ENCODE measurements at regions not wholly inside any gene's neighbourhood (a gene's known extent, or its start where the extent isn't known, plus 50 kb on each side); places are given as distances from the start of the nearest gene placed in this dataset.

DNA sequence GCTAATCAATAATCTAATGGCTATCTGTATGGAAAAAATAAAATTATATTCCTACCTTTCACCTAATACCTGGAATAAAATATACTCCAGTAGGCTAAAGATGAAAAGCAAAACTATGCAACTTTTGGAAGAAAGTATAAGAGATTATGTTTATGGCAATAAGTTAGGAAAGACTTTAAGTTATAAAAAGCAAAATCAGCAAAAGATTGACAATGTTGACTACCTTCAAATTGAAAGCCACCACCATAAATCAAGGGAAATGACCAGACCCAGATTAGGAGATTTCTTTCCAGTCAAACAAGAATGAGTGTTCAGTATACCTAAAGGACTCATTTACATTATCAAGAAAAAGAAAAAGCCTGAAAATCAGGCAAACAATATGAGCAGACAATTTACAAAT lies 159.1 kb upstream of the ZBED5 start:
- Histone ChIP-seq H3K9ac (ENCODE audit: low read length) (no peak overlapping the region), H3K79me2 (ENCODE audit: insufficient read depth, low read length) (no peaks in the 10 kb centered on the region), H2AFZ (ENCODE audit: low read depth, low read length, poor library complexity, severe bottlenecking) (no peak overlapping the region), H3K36me3 (ENCODE audit: control insufficient read depth in 1 of 2, insufficient read depth in 2 of 2, low read length in 2 of 2) (no peaks in the 10 kb centered on the region), H3K9me2 (ENCODE audit: insufficient read depth) (no peaks in the 10 kb centered on the region), H3K9me3 (ENCODE audit: control insufficient read depth in 1 of 2, insufficient read depth in 1 of 2, low read depth in 1 of 2, low read length in 2 of 2) (no peaks in the 10 kb centered on the region), H3K4me2 (ENCODE audit: low read length) (no peak overlapping the region), H3K4me1 (ENCODE audit: control insufficient read depth in 1 of 2, insufficient read depth in 2 of 2, low read length in 2 of 2) (no peaks in the 10 kb centered on the region), H3K4me3 (replicated peaks in 1 of 2; ENCODE audit: low read depth in 1 of 2, low read length in 2 of 2) (no peak overlapping the region), H4K20me1 (ENCODE audit: insufficient read depth) (no peaks in the 10 kb centered on the region), H3K27ac (ENCODE audit: low read depth, low read length) (no peak overlapping the region), H3K27me3 (ENCODE audit: insufficient read depth, low read length) (no peaks in the 10 kb centered on the region)
- no peak for ATAC-seq
- ChIA-PET RAD21 (ENCODE audit: low non-redundant PET in 1 of 2, low total read pairs in 2 of 2, uncharacterized antibody in 2 of 2, unreplicated experiment in 2 of 2) (no interaction called here), POLR2A (no interaction called here), CTCF (no interaction called here)
- no TSS peak for BruUV-seq (replicated peaks)
- DNase-seq (ENCODE audit: low read depth, low spot score): no peak
- TF ChIP-seq SIN3A (IDR thresholded peaks at IDR 0.05; ENCODE audit: low read depth) (no peak), CEBPB (IDR thresholded peaks at IDR 0.05; ENCODE audit: low read depth) (no peak), FOSL1 (IDR thresholded peaks at IDR 0.05; ENCODE audit: low read depth) (no peak), ZBTB33 (IDR thresholded peaks at IDR 0.05; ENCODE audit: extremely low read depth, insufficient replicate concordance, low read length) (no peak)
- intact Hi-C loops (cut with micrococcal nuclease): no loop called here

GRCh38 chr11:11016068-11016467 lies 158.2 kb upstream of the ZBED5 start:
- no peaks in the 10 kb centered on the region for H3K27me3 ChIP-seq (ENCODE audit: insufficient read depth, low read length)
- H3K4me3 ChIP-seq (replicated peaks in 1 of 2; ENCODE audit: low read depth in 1 of 2, low read length in 2 of 2): no peak overlapping the region
- RAD21 ChIA-PET (ENCODE audit: low non-redundant PET in 1 of 2, low total read pairs in 2 of 2, uncharacterized antibody in 2 of 2, unreplicated experiment in 2 of 2): no interaction called here
- DNase-seq (ENCODE audit: low read depth, low spot score): no peak
- no peak for TF ChIP-seq SIN3A (IDR thresholded peaks at IDR 0.05; ENCODE audit: low read depth)
- TF ChIP-seq CTCF (IDR thresholded peaks at IDR 0.05 in 2 of 3, conservative IDR thresholded peaks at IDR 0.05 in 1 of 3; ENCODE audit: borderline replicate concordance in 1 of 3, insufficient read depth in 1 of 3, low read depth in 2 of 3, low read length in 2 of 3): no peak
- no peak for TF ChIP-seq ZNF274 (IDR thresholded peaks at IDR 0.05; ENCODE audit: low read depth, low read length)
- TF ChIP-seq FOSL1 (IDR thresholded peaks at IDR 0.05; ENCODE audit: low read depth): no peak
- H2AFZ ChIP-seq (ENCODE audit: low read depth, low read length, poor library complexity, severe bottlenecking): no peak overlapping the region
- CTCF ChIA-PET: interaction anchor here (0.7 to 2.3 kb wide), 4 partner anchors 12 to 226 kb away, joined by 3 to 15 read pairs (median 8); no protein-coding TSS in a partner anchor
- H3K9me2 ChIP-seq (ENCODE audit: insufficient read depth): no peaks in the 10 kb centered on the region
- no peak overlapping the region for H3K9ac ChIP-seq (ENCODE audit: low read length)
- H3K9me3 ChIP-seq (ENCODE audit: control insufficient read depth in 1 of 2, insufficient read depth in 1 of 2, low read depth in 1 of 2, low read length in 2 of 2): no peaks in the 10 kb centered on the region
- no peaks in the 10 kb centered on the region for H3K79me2 ChIP-seq (ENCODE audit: insufficient read depth, low read length)
- no peak for ATAC-seq
- no peaks in the 10 kb centered on the region for H3K36me3 ChIP-seq (ENCODE audit: control insufficient read depth in 1 of 2, insufficient read depth in 2 of 2, low read length in 2 of 2)
- POLR2A ChIA-PET: interaction anchor here (1.3 kb wide), 1 partner anchor 14 kb away, joined by 3 read pairs; no protein-coding TSS in a partner anchor
- intact Hi-C loops (cut with micrococcal nuclease): no loop called here
- no peak overlapping the region for H3K27ac ChIP-seq (ENCODE audit: low read depth, low read length)
- no peaks in the 10 kb centered on the region for H4K20me1 ChIP-seq (ENCODE audit: insufficient read depth)
- BruUV-seq (replicated peaks): no TSS peak
- peaks cover 0 to 1% of the 10 kb centered on the region in 2 experiments; a peak in 2 of 4 replicates for H3K4me1 ChIP-seq (ENCODE audit: control insufficient read depth in 1 of 2, insufficient read depth in 2 of 2, low read length in 2 of 2)
- no peak overlapping the region for H3K4me2 ChIP-seq (ENCODE audit: low read length)

Measured in HCT116 (cell line).